ENCODE measurements at regions not wholly inside any gene's neighbourhood (a gene's known extent, or its start where the extent isn't known, plus 50 kb on each side); places are given as distances from the start of the nearest gene placed in this dataset.

DNA sequence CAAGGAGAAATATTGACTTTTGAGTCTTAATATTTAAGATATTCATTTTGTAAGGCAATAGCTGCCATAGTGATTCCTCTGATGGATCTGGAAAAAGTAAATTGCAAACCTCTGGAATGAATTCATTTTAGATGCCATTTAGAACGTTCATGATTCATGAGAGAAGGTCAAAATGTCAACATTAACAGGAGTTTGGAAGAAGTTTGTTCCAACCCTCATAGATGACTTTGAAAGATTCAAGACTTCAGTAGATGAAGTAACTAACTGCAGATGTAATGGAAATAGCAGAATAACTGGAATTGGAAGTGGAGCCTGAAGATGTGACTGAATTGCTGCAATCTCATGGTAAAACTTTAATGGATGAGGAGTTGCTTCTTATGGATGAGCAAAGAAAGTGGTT, 100.9 kb upstream of the CCN2 start:
- Histone ChIP-seq H3K27me3 (replicated peaks; ENCODE audit: insufficient read depth) (no peaks in the 10 kb centered on the region), H3K4me1 (replicated peaks) (no peaks in the 10 kb centered on the region), H3K4me3 (no peak overlapping the region), H3K27ac (no peak overlapping the region), H3K9me3 (no peaks in the 10 kb centered on the region), H3K36me3 (no peaks in the 10 kb centered on the region)
- WGBS: 51% methylated on average over 1 of the region's 1 CpG
- DNase-seq (ENCODE audit: low spot score): no peak
- intact Hi-C loops (cut with DNase I): no loop called here
- TF ChIP-seq POLR2A (IDR thresholded peaks at IDR 0.05): no peak
- TF ChIP-seq CTCF (IDR thresholded peaks at IDR 0.05): no peak
- no peak for TF ChIP-seq POLR2AphosphoS5 (IDR thresholded peaks at IDR 0.05)

- Histone ChIP-seq H3K9me3 (no peaks in the 10 kb centered on the region), H3K36me3 (no peaks in the 10 kb centered on the region), H3K4me1 (replicated peaks) (no peaks in the 10 kb centered on the region), H3K4me3 (no peak overlapping the region), H3K27ac (no peak overlapping the region), H3K27me3 (replicated peaks; ENCODE audit: insufficient read depth) (no peaks in the 10 kb centered on the region)
- no peak for DNase-seq (ENCODE audit: low spot score)
- 98% methylated on average over 1 of the region's 1 CpG for WGBS
- intact Hi-C loops (cut with DNase I): no loop called here
- TF ChIP-seq CTCF (IDR thresholded peaks at IDR 0.05): no peak
- TF ChIP-seq POLR2AphosphoS5 (IDR thresholded peaks at IDR 0.05): no peak
- no peak for TF ChIP-seq POLR2A (IDR thresholded peaks at IDR 0.05)
Measured at GRCh38 chr6:132045877-132046276, 94.7 kb upstream of the CCN2 start.

GRCh38 chr6:132043148-132043547, 92.0 kb upstream of the CCN2 start:
- TF ChIP-seq POLR2AphosphoS5 (IDR thresholded peaks at IDR 0.05) (no peak), POLR2A (IDR thresholded peaks at IDR 0.05) (no peak), CTCF (IDR thresholded peaks at IDR 0.05) (no peak)
- no peak for DNase-seq (ENCODE audit: low spot score)
- Histone ChIP-seq H3K27me3 (replicated peaks; ENCODE audit: insufficient read depth) (no peaks in the 10 kb centered on the region), H3K36me3 (no peaks in the 10 kb centered on the region), H3K4me1 (replicated peaks) (no peaks in the 10 kb centered on the region), H3K4me3 (no peak overlapping the region), H3K27ac (no peak overlapping the region), H3K9me3 (no peaks in the 10 kb centered on the region)
- intact Hi-C loops (cut with DNase I): no loop called here
- WGBS: 80% methylated on average over 5 of the region's 5 CpGs

GRCh38 chr6:132041706-132042105, 90.5 kb upstream of the CCN2 start:
- no peaks in the 10 kb centered on the region for H3K36me3 ChIP-seq
- no peak overlapping the region for H3K27ac ChIP-seq
- intact Hi-C loops (cut with DNase I): no loop called here
- WGBS: 84% methylated on average over 3 of the region's 3 CpGs
- H3K4me3 ChIP-seq: no peak overlapping the region
- no peaks in the 10 kb centered on the region for H3K4me1 ChIP-seq (replicated peaks)
- H3K27me3 ChIP-seq (replicated peaks; ENCODE audit: insufficient read depth): no peaks in the 10 kb centered on the region
- H3K9me3 ChIP-seq: no peaks in the 10 kb centered on the region
- DNase-seq (ENCODE audit: low spot score): no peak
- TF ChIP-seq POLR2A (IDR thresholded peaks at IDR 0.05) (no peak), CTCF (IDR thresholded peaks at IDR 0.05) (no peak), POLR2AphosphoS5 (IDR thresholded peaks at IDR 0.05) (no peak)

GRCh38 chr6:132028029-132028428, 76.9 kb upstream of the CCN2 start:
- Histone ChIP-seq H3K36me3 (no peaks in the 10 kb centered on the region), H3K4me1 (replicated peaks) (no peaks in the 10 kb centered on the region), H3K27ac (no peak overlapping the region), H3K27me3 (replicated peaks; ENCODE audit: insufficient read depth) (no peaks in the 10 kb centered on the region), H3K4me3 (no peak overlapping the region), H3K9me3 (no peaks in the 10 kb centered on the region)
- TF ChIP-seq POLR2AphosphoS5 (IDR thresholded peaks at IDR 0.05): no peak
- TF ChIP-seq POLR2A (IDR thresholded peaks at IDR 0.05): no peak
- TF ChIP-seq CTCF (IDR thresholded peaks at IDR 0.05): no peak
- intact Hi-C loops (cut with DNase I): loop anchor here (10.0 kb wide), 1 partner anchor 97 kb away; no protein-coding TSS in a partner anchor
- no peak for DNase-seq (ENCODE audit: low spot score)
- 100% methylated on average over 1 of the region's 1 CpG for WGBS

All from prostate gland (tissue), 2 donors.